Mesothelial cell of epicardium (in vitro differentiated cells): ENCODE measurements at regions not wholly inside any gene's neighbourhood (a gene's known extent, or its start where the extent isn't known, plus 50 kb on each side); places are given as distances from the start of the nearest gene placed in this dataset.

Source experiments
- DNase-seq, 2 experiments: peaks; one replicate each; pipeline ENCODE4 v3.0.0; 2021; ENCODE audit warnings: low spot score in 2 of 2; ENCODE audit not compliant: unreplicated experiment in 2 of 2
- H3K27ac Mint-ChIP-seq: 2 replicates; pipeline ENCODE4 v1.8.0; 2021; ENCODE audit warnings: mixed read lengths
- H3K27me3 Mint-ChIP-seq: 2 replicates; pipeline ENCODE4 v1.8.0; 2021; ENCODE audit warnings: low read depth, mixed read lengths
- H3K36me3 Mint-ChIP-seq: 2 replicates; pipeline ENCODE4 v1.8.0; 2021; ENCODE audit warnings: mixed read lengths
- H3K4me1 Mint-ChIP-seq: 2 replicates; pipeline ENCODE4 v1.8.0; 2021; ENCODE audit warnings: mixed read lengths
- H3K4me3 Mint-ChIP-seq: 2 replicates; pipeline ENCODE4 v1.8.0; 2021; ENCODE audit warnings: mild to moderate bottlenecking, moderate library complexity, mixed read lengths
- H3K9me3 Mint-ChIP-seq: 2 replicates; pipeline ENCODE4 v1.8.0; 2021; ENCODE audit warnings: mixed read lengths
- TF ChIP-seq, protein P1 (sequence below): fragments of 200-600 bp; sonication (generic); IDR thresholded peaks from one replicate; pipeline ENCODE4 v1.5.0; 2021; ENCODE audit warnings: antibody characterized with exemption; ENCODE audit not compliant: unreplicated experiment

DNA sequence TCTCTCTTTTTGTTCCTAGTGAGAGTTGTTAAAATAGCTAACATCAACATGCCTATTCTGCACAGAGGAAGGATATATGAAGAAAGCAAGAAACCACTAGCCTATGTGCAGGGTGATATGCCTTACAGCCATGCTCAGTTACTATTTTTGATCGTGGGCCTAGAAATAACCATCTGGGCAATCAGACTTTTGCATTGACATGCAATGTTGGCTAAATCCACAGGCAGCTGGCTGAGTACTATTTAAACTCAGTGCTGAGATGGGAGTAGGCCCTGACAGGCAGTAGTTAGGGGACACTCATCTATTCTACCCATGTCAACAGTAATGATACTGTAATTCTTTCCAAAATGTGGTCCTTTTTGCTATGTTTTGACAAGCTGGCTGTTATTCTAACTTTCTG, 89.6 kb downstream of the HDGFL1 start:
- Mint-ChIP-seq H3K9me3 (peaks cover 7% of the 10 kb centered on the region), H3K36me3 (no peaks in the 10 kb centered on the region), H3K4me1 (peaks cover 38% of the 10 kb centered on the region), H3K27me3 (no peaks in the 10 kb centered on the region), H3K27ac (peak overlapping the region; percentile 15), H3K4me3 (no peak overlapping the region)
- TF ChIP-seq, protein P1, sequence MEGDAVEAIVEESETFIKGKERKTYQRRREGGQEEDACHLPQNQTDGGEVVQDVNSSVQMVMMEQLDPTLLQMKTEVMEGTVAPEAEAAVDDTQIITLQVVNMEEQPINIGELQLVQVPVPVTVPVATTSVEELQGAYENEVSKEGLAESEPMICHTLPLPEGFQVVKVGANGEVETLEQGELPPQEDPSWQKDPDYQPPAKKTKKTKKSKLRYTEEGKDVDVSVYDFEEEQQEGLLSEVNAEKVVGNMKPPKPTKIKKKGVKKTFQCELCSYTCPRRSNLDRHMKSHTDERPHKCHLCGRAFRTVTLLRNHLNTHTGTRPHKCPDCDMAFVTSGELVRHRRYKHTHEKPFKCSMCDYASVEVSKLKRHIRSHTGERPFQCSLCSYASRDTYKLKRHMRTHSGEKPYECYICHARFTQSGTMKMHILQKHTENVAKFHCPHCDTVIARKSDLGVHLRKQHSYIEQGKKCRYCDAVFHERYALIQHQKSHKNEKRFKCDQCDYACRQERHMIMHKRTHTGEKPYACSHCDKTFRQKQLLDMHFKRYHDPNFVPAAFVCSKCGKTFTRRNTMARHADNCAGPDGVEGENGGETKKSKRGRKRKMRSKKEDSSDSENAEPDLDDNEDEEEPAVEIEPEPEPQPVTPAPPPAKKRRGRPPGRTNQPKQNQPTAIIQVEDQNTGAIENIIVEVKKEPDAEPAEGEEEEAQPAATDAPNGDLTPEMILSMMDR = no peak
- DNase-seq = no peak

DNA sequence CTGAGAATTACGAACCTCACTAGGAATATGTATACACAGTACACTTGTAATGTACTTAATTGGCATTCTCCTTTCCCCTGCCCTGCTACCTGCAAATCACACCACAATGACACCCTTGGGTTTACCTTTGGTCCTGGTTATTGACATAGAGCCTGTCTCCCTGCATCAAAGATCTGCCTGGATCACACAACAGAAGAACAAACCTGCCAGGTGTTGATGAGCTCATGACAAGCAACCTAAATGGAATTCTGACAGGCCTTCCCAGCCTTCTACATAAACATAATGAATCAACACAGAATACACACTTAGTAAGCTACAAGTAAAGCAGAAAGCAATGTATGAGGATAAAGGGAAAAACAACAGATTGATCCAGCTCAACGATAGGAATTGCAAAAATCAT, 95.6 kb downstream of the HDGFL1 start:
- no peaks in the 10 kb centered on the region for H3K36me3 Mint-ChIP-seq
- H3K4me1 Mint-ChIP-seq = peaks cover 23% of the 10 kb centered on the region
- no peak for DNase-seq
- TF ChIP-seq, protein P1 = no peak
- H3K9me3 Mint-ChIP-seq = peaks cover 7% of the 10 kb centered on the region
- no peaks in the 10 kb centered on the region for H3K27me3 Mint-ChIP-seq
- H3K4me3 Mint-ChIP-seq = no peak overlapping the region
- no peak overlapping the region for H3K27ac Mint-ChIP-seq

DNA sequence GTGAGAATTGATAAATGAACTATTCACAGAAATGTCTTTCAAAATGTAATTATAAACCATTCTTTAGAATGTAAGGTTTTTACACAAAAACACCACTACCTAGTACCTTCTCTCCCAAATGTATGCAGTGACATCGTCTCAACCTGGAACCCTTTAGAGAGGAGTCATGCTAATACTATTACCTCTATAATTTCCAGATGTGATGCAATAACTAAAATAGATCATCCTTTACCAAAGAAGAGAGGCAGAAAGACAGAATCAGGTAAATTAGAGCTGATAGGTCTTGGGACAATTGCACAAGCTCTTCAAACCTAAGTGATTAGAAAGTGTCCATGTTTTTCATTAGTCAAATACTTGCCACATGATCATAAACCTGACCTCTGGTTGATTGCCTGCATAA, 96.7 kb downstream of the HDGFL1 start:
- Mint-ChIP-seq H3K27me3 (no peaks in the 10 kb centered on the region), H3K27ac (no peak overlapping the region), H3K9me3 (peaks cover 7% of the 10 kb centered on the region), H3K4me1 (peaks cover 19% of the 10 kb centered on the region), H3K4me3 (no peak overlapping the region), H3K36me3 (no peaks in the 10 kb centered on the region)
- TF ChIP-seq, protein P1 = no peak
- DNase-seq = no peak

DNA sequence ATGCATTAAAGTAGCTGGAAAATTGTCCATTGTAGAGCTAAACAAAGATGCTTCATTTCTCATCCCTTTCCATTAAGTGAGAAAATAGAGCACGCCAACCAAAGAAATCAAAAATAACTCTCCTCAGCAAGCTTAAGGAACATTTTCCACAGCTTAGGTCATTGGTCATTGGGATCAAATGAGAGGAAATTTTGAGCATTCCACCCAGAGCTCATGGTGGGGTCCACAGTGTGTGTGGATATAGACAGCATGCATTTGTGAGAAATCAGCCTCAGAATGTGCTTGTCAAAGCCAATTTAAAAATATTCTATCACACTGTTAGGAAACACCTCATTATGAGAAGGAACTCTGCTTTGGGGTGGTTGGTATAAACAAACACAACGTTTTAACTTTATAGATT, 97.2 kb downstream of the HDGFL1 start:
- H3K9me3 Mint-ChIP-seq = peaks cover 7% of the 10 kb centered on the region
- no peak overlapping the region for H3K27ac Mint-ChIP-seq
- H3K36me3 Mint-ChIP-seq = no peaks in the 10 kb centered on the region
- TF ChIP-seq, protein P1 = no peak
- H3K4me1 Mint-ChIP-seq = peaks cover 20% of the 10 kb centered on the region
- no peak for DNase-seq
- no peaks in the 10 kb centered on the region for H3K27me3 Mint-ChIP-seq
- H3K4me3 Mint-ChIP-seq = no peak overlapping the region

DNA sequence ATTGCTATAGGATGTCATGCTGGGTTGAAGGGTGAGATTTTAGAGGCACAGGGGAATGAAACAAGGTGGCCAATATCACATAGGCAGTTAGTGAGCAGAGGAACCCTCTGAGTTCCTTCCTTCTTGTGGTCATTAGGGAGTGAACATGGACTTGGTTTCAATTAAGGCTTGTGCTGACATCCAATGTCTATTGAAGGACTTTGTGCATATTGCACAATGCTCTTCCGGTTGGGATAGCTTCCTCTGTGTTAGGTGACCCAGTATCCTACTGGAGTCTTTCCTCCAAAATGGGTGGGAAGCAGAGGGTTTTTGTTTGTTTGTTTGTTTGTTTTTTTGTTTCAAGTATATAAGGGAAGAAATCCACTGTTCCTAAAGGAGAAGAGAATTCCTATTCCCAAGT, 98.5 kb downstream of the HDGFL1 start:
- H3K27ac Mint-ChIP-seq = peak overlapping the region; percentile 79
- H3K4me3 Mint-ChIP-seq = no peak overlapping the region

DNA sequence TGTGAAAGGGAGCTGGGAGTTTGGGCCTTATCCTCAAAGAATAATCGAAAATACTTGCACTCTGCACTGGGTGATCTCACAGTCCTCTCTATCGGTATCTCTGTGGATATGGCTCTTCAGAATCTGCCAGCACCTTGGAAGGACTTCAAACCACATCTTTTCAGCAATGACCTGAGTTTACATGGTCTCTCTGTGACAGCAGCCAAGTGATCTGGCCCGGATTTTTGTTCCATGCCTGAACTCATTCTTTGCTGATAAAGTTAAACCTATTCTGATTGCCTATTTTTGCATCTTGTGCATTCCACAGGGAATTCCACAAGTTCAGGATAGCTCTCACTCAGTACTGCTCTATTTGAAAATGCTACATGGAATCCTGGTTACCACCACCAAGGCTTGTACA, 98.9 kb downstream of the HDGFL1 start:
- H3K9me3 Mint-ChIP-seq = no peaks in the 10 kb centered on the region
- peaks cover 27% of the 10 kb centered on the region for H3K4me1 Mint-ChIP-seq
- TF ChIP-seq, protein P1 = no peak
- H3K36me3 Mint-ChIP-seq = no peaks in the 10 kb centered on the region
- H3K27me3 Mint-ChIP-seq = no peaks in the 10 kb centered on the region
- no peak for DNase-seq
- H3K27ac Mint-ChIP-seq = peak overlapping the region; percentile 79
- H3K4me3 Mint-ChIP-seq = no peak overlapping the region

More for the DNA sequence above, 98.5 kb downstream of the HDGFL1 start:
- TF ChIP-seq, protein P1 = no peak
- peaks cover 27% of the 10 kb centered on the region for H3K4me1 Mint-ChIP-seq
- H3K27me3 Mint-ChIP-seq = no peaks in the 10 kb centered on the region
- H3K36me3 Mint-ChIP-seq = no peaks in the 10 kb centered on the region
- DNase-seq = no peak
- H3K9me3 Mint-ChIP-seq = peaks cover 2% of the 10 kb centered on the region
